ENCODE measurements at regions not wholly inside any gene's neighbourhood (a gene's known extent, or its start where the extent isn't known, plus 50 kb on each side); places are given as distances from the start of the nearest gene placed in this dataset.
"Not testable (repeated sequence)": the region's sequence is repeated elsewhere in the genome, so short reads cannot be mapped to it uniquely, and the experiment has no call there.

- no peaks in the 10 kb centered on the region; the same call in 1 of the 2 replicates for H3K9me3 ChIP-seq (ENCODE audit: control insufficient read depth, insufficient read depth, low read length)
- H3K4me1 ChIP-seq (ENCODE audit: control insufficient read depth, insufficient read depth, low read length) = no peaks in the 10 kb centered on the region
- no peak overlapping the region for H3K27ac ChIP-seq (ENCODE audit: low read length)
- no CpG with 5 or more reads among the region's 17 CpGs for WGBS (ENCODE audit: insufficient coverage, insufficient read length)
- no peaks in the 10 kb centered on the region for H3K27me3 ChIP-seq (ENCODE audit: control insufficient read depth, insufficient read depth, low read length)
- no peaks in the 10 kb centered on the region for H3K36me3 ChIP-seq (ENCODE audit: control insufficient read depth, insufficient read depth, low read length)
- no peak overlapping the region for H3K4me3 ChIP-seq (ENCODE audit: low read length)
- DNase-seq (ENCODE audit: low read depth, low spot score) = no peak
These were observed 129.5 kb upstream of the ID2 start for GRCh38 chr2:8552293-8552801.

DNA sequence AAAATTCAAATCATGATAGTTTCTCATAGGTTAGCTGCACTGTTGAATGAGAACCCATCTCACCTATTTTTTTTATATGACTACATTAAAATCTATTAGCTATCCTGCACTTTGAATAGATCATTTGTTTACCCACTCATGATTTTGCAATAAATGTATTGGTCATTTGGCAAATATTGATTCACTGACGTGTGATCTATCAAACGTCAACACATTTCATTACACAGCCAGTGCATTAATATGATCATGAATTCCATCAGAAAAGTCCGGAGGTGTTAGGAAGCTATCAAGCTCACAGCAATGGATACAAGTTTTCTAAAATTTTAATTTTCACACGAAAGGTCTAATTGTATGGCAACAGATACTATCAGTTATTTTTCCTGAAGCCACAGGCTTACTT is 128.2 kb upstream of the ID2 start:
- no peaks in the 10 kb centered on the region; the same call in 1 of the 2 replicates for H3K9me3 ChIP-seq (ENCODE audit: control insufficient read depth, insufficient read depth, low read length)
- H3K4me1 ChIP-seq (ENCODE audit: control insufficient read depth, insufficient read depth, low read length) = no peaks in the 10 kb centered on the region
- no peak for DNase-seq (ENCODE audit: low read depth, low spot score)
- no peak overlapping the region for H3K4me3 ChIP-seq (ENCODE audit: low read length)
- no CpG with 5 or more reads among the region's 4 CpGs for WGBS (ENCODE audit: insufficient coverage, insufficient read length)
- H3K27ac ChIP-seq (ENCODE audit: low read length) = no peak overlapping the region
- H3K36me3 ChIP-seq (ENCODE audit: control insufficient read depth, insufficient read depth, low read length) = no peaks in the 10 kb centered on the region
- H3K27me3 ChIP-seq (ENCODE audit: control insufficient read depth, insufficient read depth, low read length) = no peaks in the 10 kb centered on the region

- Histone ChIP-seq H3K4me1 (ENCODE audit: control insufficient read depth, insufficient read depth, low read length) (no peaks in the 10 kb centered on the region), H3K4me3 (ENCODE audit: low read length) (no peak overlapping the region), H3K9me3 (ENCODE audit: control insufficient read depth, insufficient read depth, low read length) (no peaks in the 10 kb centered on the region; the same call in 1 of the 2 replicates), H3K36me3 (ENCODE audit: control insufficient read depth, insufficient read depth, low read length) (no peaks in the 10 kb centered on the region), H3K27ac (ENCODE audit: low read length) (no peak overlapping the region), H3K27me3 (ENCODE audit: control insufficient read depth, insufficient read depth, low read length) (no peaks in the 10 kb centered on the region)
- WGBS (ENCODE audit: insufficient coverage, insufficient read length) = no CpG with 5 or more reads among the region's 9 CpGs
- DNase-seq (ENCODE audit: low read depth, low spot score) = no peak
These were observed 127.5 kb upstream of the ID2 start for GRCh38 chr2:8554296-8554806.

GRCh38 chr2:8555543-8555942 is 126.3 kb upstream of the ID2 start:
- Histone ChIP-seq H3K27me3 (ENCODE audit: control insufficient read depth, insufficient read depth, low read length) (no peaks in the 10 kb centered on the region), H3K27ac (ENCODE audit: low read length) (no peak overlapping the region), H3K9me3 (ENCODE audit: control insufficient read depth, insufficient read depth, low read length) (no peaks in the 10 kb centered on the region; the same call in 1 of the 2 replicates), H3K4me3 (ENCODE audit: low read length) (no peak overlapping the region), H3K4me1 (ENCODE audit: control insufficient read depth, insufficient read depth, low read length) (no peaks in the 10 kb centered on the region), H3K36me3 (ENCODE audit: control insufficient read depth, insufficient read depth, low read length) (no peaks in the 10 kb centered on the region)
- DNase-seq (ENCODE audit: low read depth, low spot score) = no peak
- no CpG with 5 or more reads among the region's 2 CpGs for WGBS (ENCODE audit: insufficient coverage, insufficient read length)

DNA sequence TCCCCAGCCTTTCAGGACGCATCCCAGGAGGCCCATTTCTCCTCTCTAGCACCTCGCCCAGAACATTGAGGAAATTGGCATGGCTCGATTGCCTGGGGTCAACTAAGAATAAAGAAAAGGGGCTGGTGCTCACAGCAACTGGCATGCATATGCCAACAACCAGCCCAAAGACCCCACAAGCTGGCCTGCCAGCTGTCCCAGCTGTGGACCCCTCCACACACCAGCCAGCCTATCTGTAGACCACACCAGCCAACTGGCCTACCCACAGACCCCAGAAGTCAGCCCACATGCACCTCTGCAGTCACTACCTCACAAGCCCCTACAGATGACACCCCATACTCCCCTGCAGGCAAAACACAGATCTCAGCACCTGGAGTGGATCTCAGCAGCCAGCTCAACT is 123.8 kb upstream of the ID2 start:
- no peak for DNase-seq (ENCODE audit: low read depth, low spot score)
- Histone ChIP-seq H3K4me3 (ENCODE audit: low read length) (no peak overlapping the region), H3K36me3 (ENCODE audit: control insufficient read depth, insufficient read depth, low read length) (no peaks in the 10 kb centered on the region), H3K27ac (ENCODE audit: low read length) (no peak overlapping the region), H3K27me3 (ENCODE audit: control insufficient read depth, insufficient read depth, low read length) (no peaks in the 10 kb centered on the region), H3K9me3 (ENCODE audit: control insufficient read depth, insufficient read depth, low read length) (no peaks in the 10 kb centered on the region; the same call in none of the 2 replicates), H3K4me1 (ENCODE audit: control insufficient read depth, insufficient read depth, low read length) (no peaks in the 10 kb centered on the region)
- no CpG with 5 or more reads among the region's 3 CpGs for WGBS (ENCODE audit: insufficient coverage, insufficient read length)

DNA sequence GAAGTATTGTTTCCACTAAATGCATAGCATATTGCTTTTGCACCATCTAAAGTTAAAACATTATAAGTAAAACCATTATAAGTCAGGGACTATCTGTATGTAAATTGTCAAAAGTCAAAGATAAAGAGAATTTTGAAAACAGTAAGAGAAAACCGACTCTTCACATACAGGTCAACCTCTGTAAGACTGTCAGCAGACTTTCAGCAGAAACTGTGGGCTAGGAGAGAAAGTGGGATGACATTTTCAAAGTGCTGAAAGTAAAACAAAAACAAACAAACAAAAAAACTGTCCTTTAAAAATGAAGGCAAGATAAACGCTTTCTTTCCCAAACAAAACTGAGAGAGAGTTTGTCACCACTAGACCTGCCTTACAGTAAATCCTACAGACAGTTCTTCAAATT is 122.9 kb upstream of the ID2 start:
- Histone ChIP-seq H3K4me3 (ENCODE audit: low read length) (no peak overlapping the region), H3K27ac (ENCODE audit: low read length) (no peak overlapping the region), H3K27me3 (ENCODE audit: control insufficient read depth, insufficient read depth, low read length) (no peaks in the 10 kb centered on the region), H3K9me3 (ENCODE audit: control insufficient read depth, insufficient read depth, low read length) (no peaks in the 10 kb centered on the region; the same call in none of the 2 replicates), H3K36me3 (ENCODE audit: control insufficient read depth, insufficient read depth, low read length) (no peaks in the 10 kb centered on the region), H3K4me1 (ENCODE audit: control insufficient read depth, insufficient read depth, low read length) (no peaks in the 10 kb centered on the region)
- WGBS (ENCODE audit: insufficient coverage, insufficient read length) = no CpG with 5 or more reads among the region's 2 CpGs
- no peak for DNase-seq (ENCODE audit: low read depth, low spot score)

- WGBS (ENCODE audit: insufficient coverage, insufficient read length) = no CpG with 5 or more reads among the region's 1 CpG
- no peaks in the 10 kb centered on the region; the same call in none of the 2 replicates for H3K9me3 ChIP-seq (ENCODE audit: control insufficient read depth, insufficient read depth, low read length)
These were observed 122.1 kb upstream of the ID2 start for GRCh38 chr2:8559805-8560204.

GRCh38 chr2:8561692-8562091 is 120.2 kb upstream of the ID2 start:
- not testable (repeated sequence) for H3K4me3 ChIP-seq (ENCODE audit: low read length)
- no CpG with 5 or more reads among the region's 2 CpGs for WGBS (ENCODE audit: insufficient coverage, insufficient read length)

More at GRCh38 chr2:8559805-8560204, 122.1 kb upstream of the ID2 start:
- no peaks in the 10 kb centered on the region for H3K27me3 ChIP-seq (ENCODE audit: control insufficient read depth, insufficient read depth, low read length)
- DNase-seq (ENCODE audit: low read depth, low spot score) = no peak
- H3K4me1 ChIP-seq (ENCODE audit: control insufficient read depth, insufficient read depth, low read length) = no peaks in the 10 kb centered on the region
- no peak overlapping the region for H3K4me3 ChIP-seq (ENCODE audit: low read length)
- H3K36me3 ChIP-seq (ENCODE audit: control insufficient read depth, insufficient read depth, low read length) = no peaks in the 10 kb centered on the region
- no peak overlapping the region for H3K27ac ChIP-seq (ENCODE audit: low read length)

DNA sequence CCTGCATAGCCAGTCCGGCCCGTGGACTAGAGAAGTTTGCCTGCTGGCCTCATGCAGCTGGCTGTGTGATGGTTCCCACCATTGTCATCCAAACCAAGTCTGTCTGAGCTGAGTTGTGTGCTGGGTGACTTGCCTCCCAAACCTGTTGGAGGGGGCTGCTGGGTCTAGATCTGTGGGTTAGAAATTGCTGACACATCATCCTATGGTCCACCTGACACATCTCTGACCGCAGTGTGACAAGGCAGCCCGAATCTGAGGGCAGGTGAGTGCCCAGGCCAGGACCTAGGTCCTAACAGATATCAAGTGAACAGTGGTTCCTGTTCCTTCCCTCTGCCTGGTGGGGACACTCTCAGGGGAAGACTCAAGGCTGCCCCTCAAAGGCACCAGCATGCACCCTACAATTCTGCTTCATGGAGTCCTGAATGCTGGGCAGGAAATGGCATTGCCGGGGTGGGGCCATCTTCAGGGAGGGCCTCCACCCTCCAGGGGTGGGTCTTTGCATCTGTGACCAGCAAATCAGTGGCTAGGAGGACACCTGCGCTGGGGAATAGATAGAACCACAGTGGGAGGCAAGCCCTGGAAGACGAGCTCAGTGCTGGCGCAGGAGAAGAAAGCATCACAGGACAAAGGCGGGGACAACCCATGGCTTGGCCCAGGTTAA is 117.9 kb upstream of the ID2 start:
- Histone ChIP-seq H3K9me3 (ENCODE audit: control insufficient read depth, insufficient read depth, low read length) (no peaks in the 10 kb centered on the region; the same call in 1 of the 2 replicates), H3K27ac (ENCODE audit: low read length) (no peak overlapping the region), H3K36me3 (ENCODE audit: control insufficient read depth, insufficient read depth, low read length) (no peaks in the 10 kb centered on the region), H3K4me1 (ENCODE audit: control insufficient read depth, insufficient read depth, low read length) (no peaks in the 10 kb centered on the region), H3K4me3 (ENCODE audit: low read length) (no peak overlapping the region), H3K27me3 (ENCODE audit: control insufficient read depth, insufficient read depth, low read length) (no peaks in the 10 kb centered on the region)
- no peak for DNase-seq (ENCODE audit: low read depth, low spot score)
- no CpG with 5 or more reads among the region's 9 CpGs for WGBS (ENCODE audit: insufficient coverage, insufficient read length)

More at GRCh38 chr2:8561692-8562091, 120.2 kb upstream of the ID2 start:
- H3K4me1 ChIP-seq (ENCODE audit: control insufficient read depth, insufficient read depth, low read length); DNase-seq (ENCODE audit: low read depth, low spot score); H3K9me3 ChIP-seq (ENCODE audit: control insufficient read depth, insufficient read depth, low read length); H3K36me3 ChIP-seq (ENCODE audit: control insufficient read depth, insufficient read depth, low read length); H3K27me3 ChIP-seq (ENCODE audit: control insufficient read depth, insufficient read depth, low read length); H3K27ac ChIP-seq (ENCODE audit: low read length): not testable (repeated sequence)

DNA sequence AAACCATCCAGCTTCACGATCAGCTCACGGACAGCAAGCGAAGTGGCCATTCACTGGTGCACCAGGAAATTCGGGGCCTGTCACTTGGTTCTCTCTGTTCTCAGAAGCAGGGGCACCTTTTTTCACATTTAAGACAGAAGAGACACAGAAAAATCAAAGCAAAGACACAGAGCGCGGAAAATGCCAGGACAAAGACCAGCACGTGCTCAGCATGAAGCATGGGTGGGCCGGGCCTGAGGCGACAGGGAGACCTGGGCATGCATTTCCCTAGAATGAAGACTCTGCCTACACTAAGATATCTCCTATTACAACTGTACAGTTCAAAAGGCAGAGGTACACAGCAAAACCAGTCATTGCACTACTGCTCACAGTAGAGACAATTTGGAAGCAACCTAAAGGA is 117.4 kb upstream of the ID2 start:
- Histone ChIP-seq H3K27ac (ENCODE audit: low read length) (no peak overlapping the region), H3K4me3 (ENCODE audit: low read length) (no peak overlapping the region), H3K27me3 (ENCODE audit: control insufficient read depth, insufficient read depth, low read length) (no peaks in the 10 kb centered on the region), H3K36me3 (ENCODE audit: control insufficient read depth, insufficient read depth, low read length) (no peaks in the 10 kb centered on the region), H3K9me3 (ENCODE audit: control insufficient read depth, insufficient read depth, low read length) (no peaks in the 10 kb centered on the region; the same call in 1 of the 2 replicates), H3K4me1 (ENCODE audit: control insufficient read depth, insufficient read depth, low read length) (no peaks in the 10 kb centered on the region)
- WGBS (ENCODE audit: insufficient coverage, insufficient read length) = no CpG with 5 or more reads among the region's 9 CpGs
- DNase-seq (ENCODE audit: low read depth, low spot score) = no peak

Data from iPS DF 6.9 (cell line).